ENCODE measurements at regions not wholly inside any gene's neighbourhood (a gene's known extent, or its start where the extent isn't known, plus 50 kb on each side); places are given as distances from the start of the nearest gene placed in this dataset.

DNA sequence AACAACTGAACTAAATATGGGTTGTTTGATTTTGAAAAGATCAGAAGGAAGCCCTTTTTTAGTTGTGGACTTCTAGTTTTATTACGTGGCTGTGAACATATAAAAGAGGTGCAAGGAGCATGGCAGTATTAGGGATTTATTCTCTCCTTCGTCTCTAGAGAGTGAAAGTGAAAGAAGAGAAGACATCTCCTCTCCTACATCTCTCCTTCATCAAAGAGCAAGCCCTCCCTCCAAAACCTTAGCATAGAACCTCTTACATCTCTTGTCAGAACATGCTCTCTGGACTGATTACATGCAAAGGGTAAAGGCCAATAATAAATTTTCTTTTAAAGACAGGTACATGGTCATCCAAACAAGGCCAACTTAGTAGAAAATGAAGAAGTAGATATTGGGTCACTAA, 184.3 kb upstream of the IRX1 start:
- TF ChIP-seq CTCF (IDR thresholded peaks at IDR 0.05) = no peak
- TF ChIP-seq POLR2AphosphoS5 (IDR thresholded peaks at IDR 0.05) = no peak
- TF ChIP-seq POLR2A (IDR thresholded peaks at IDR 0.05) = no peak
- TF ChIP-seq EP300 (IDR thresholded peaks at IDR 0.05) = no peak

Data from sigmoid colon (tissue), 4 donors.